HG03108 (cell line): ENCODE measurements at regions not wholly inside any gene's neighbourhood (a gene's known extent, or its start where the extent isn't known, plus 50 kb on each side); places are given as distances from the start of the nearest gene placed in this dataset.

ENCODE experiments used
- ATAC-seq: cut with Tn5 transposase; IDR thresholded peaks from one replicate; pipeline ENCODE4 v1.9.1; 2021; ENCODE audit warnings: moderate library complexity; ENCODE audit not compliant: unreplicated experiment

DNA sequence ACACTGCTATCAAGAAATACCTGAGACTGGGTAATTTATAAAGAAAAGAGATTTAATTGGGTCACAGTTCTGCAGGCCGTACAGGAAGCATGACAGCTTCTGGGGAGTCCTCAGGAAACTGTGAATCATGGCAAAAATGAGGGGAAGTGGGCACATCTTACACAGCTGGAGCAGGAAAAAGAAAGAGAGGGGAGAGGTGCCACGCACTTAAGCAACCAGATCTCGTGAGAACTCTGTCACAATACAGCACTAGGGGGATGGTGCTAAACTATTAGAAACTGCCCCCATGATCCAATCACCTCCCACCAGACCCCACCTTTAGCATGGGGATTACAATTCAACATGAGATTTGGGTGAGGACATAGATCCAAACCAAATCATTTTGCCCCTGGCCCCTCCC is 105.5 kb upstream of the CPLX2 start:
- no peak for ATAC-seq

DNA sequence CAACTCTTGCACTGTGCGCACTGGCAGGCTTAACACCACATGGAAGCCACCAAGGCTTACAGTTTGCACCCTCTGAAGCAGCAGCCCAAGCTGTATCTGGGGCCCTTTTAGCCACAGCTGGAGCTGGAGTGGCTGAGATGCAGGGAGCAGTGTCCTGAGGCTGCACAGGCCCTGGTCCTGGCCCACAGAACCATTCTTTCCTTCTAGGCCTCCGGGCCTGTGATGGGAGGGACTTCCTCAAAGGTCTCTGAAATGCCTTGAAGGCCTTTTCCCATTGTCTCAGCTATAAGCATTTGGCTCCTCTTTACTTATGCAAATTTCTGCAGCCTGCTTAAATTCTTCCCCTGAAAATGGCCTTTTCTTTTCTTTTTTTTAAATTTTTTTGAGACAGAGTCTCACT is 104.4 kb upstream of the CPLX2 start:
- no peak for ATAC-seq

DNA sequence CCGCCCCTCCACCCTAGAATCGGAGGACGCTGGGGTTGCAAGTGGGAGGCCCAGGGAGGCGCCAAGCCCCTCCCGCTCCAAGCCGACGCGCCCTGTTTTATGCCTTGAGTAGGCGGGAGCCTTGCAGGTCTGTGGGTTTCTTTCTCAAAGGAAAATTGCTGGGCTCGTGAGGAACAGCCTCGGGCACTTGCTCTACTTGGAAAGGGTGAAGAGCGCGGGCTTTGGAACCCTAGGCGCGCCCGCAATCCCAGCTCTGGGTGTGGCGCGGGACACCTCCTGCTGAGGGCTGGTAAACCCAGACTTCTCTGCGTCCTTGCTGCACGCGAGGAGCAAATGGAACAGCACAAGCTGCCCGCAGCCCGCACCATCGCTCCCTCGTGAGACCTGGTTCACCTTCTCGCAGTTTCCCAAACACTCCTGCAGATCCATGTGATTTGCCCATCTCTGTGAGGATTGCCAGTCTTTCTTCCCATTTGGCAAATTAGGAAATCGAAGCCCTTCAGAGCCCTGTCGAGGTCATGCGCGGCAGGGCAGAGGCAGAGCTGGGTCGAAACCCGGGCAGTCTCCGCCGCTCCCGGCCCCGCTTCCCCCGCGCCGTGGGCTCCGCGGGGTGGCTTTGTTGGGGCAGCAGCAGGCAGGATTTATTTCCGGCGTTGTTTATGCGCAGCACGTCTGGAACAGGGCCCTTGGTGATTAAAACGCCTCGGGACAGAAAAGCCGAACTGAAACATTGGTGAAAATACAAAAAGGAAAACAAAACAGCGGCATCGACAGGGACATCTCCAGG is 98.4 kb upstream of the CPLX2 start:
- no peak for ATAC-seq

DNA sequence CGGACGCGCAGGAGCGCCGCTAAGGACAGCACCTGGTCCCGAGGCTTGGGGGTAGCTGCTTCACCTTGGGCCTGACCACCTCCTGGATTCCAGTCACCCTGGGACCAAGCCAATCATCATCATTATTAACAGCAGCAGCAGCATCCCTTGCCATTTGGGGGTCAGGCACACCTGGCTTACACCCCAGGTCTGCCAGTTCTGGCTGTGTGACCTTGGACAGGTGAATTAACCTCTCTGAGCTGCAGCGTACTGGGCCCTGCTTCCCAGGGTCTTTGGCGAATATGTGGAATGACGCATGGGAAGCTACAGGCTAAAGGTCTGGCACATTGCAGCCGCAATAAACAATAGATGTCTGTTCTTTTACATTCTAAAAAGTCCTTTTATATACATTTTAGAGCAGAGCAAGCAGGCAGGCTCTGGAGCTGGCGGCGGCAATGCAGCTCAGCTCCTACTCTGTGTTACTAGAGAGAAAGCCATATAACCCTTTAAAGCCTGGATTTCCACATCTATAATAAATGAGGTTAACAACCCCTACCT is 97.8 kb upstream of the CPLX2 start:
- ATAC-seq, result no peak

DNA sequence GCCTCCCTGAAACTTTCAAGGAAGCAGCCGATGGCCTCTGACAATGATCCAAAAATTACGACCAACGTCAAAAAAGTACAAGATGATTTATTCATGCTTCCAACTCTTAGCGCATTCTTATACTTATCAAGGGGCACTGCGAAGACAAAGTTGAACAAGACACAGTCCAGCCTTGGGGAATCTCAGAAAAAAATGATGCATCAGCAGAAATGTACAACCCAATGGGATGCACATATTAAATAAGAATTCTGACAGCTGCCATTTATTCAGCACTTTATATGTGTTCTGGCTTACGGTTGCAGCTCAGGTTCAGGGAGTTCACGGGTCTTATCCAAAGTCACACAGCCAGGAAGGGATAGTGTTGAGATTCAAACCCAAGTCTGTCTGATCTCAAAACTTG is 96.0 kb upstream of the CPLX2 start:
- ATAC-seq, result no peak

DNA sequence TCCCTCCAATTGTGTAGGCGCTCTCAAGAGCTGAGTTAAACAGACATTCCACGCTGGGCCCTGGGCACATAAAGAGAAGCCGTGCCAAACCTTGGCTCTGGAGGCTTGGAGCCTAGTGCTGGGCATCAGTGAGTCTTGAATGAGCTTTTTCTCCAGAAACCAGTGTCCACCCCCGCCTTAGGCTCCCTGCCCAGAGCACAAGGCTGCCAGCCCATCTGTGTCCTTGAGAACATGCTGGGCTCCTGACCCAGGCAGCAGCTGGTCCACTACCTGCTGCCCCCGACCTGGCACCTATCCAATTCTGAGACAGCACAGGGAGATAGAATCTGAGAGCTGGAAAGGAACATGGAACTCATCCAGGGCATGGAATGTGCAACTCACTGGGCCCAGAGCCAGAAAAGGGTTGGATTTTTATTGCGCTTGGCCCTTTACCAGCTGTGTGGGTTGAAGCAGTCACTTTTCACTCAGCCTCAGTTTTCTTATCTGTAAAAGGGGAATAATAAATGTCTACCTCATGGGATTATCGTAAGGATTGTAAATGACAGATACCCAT is 92.4 kb upstream of the CPLX2 start:
- no peak for ATAC-seq

DNA sequence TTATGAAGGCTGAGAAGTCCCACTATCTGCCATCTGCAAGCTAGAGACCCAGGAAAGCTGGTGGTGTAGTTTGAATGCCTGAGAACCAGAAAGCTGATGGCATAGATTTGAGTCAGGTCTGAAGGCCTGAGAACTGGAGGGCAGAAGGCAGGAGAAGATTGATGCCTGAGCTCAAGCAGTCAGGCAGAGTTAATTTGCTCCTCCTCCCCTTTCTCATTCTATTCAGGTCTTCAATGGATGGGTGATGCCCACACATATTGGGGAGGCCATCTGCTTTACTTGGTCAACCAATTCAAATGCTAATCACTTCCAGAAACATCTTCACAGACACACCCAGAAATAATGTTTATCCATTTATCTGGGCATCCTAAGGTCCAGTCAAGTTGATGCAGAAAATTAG is 87.6 kb upstream of the CPLX2 start:
- no peak for ATAC-seq

DNA sequence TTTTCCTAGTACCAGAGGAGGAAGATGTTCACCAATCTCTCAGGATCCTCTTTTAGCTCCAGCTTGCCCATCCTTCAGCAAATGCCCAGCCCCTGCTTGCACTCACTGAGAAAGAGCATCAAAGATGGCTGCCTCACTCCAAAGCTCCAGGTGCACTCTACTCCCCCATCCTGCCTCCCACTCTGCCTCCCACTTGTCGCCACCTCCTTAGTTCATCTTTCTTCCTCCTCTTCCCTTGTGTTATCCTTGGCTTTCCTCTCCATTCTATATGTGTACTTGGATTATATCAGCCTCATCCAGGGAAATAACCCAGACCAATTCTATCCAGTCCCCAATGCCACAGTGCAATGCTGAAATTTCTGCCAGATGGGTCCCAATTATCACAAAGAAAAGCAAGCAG is 87.1 kb upstream of the CPLX2 start:
- ATAC-seq, result no peak

DNA sequence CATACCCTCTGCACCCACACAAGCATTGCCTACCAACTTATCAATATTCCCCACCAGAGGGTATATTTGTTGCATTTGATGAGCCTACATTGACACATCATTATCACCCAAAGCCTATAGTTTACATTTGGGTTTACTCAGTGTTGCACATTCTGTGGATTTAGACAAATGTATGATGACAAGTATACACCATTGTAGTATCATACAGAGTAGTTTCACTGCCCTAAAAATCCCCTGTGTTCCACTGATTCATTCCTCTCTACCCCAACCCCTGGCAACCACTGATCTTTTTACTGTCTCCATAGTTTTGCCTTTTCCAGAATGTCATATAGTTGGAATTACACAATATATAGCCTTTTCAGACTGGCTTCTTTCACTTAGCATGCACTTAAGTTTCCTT is 85.7 kb upstream of the CPLX2 start:
- ATAC-seq, result no peak

DNA sequence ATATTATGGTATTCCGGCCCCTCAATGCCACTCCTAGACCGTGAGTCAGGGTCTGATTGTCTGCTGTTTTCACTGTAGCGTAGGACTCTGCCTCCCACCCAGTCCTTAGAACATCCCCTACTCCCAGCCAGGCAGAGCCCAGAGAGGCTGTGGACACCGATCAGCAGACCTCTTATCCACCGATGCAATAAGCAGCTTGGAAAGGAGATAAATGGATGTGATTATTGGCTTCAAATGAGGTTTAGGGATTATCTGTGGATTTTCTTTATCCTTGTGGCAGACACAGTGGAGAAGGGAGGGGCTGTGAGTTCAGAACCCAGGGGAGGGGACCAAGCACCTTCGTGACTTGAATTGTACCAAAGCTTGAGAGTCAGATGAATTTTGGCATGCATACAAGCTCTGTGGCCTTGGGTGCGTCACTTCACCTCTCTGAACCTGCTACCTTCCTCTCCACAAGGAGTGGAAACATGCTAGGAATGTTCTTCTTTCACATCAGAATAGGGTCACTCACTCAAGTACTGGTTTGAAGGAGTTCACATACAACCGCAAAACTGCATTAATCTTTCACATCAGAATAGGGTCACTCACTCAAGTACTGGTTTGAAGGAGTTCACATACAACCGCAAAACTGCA is 83.1 kb upstream of the CPLX2 start:
- ATAC-seq, result no peak

DNA sequence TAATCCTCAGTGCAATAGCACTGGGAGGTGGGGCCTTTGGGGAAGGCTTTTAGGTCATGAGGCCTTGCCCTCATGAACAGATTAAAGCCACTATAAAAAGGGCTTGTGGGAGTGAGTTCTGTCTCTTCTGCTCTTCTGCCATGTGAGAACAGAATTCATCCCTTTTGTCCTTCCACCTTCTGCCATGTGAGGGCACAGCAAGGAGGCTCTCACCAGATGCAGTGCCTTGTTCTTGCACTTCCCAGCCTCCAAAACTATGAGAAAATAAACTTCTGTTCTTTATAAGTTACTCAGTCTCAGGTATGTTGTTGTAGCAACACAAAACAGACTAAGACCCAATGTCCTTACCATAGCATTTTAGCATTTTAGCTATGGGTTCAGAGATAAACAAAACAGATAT is 81.7 kb upstream of the CPLX2 start:
- ATAC-seq, result no peak

DNA sequence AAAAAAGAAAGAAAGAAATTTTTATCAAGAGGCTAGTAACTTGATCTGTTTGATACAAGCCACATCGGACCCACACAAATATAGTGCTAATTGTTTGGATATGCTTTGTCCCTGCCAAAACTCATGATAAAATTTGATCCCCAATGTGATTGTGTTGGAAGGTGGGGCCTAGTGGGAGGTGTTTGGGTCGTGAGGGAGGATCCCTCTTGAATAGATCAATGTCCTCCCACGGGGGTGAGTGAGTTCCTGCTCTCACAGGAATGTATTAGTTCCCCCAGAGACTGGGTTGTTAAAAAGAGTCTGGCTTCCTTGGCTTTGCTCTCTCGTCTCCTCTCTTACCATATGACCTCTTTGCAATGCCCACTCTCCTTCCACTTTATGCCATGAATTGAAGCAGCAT is 80.6 kb upstream of the CPLX2 start:
- ATAC-seq, result no peak

DNA sequence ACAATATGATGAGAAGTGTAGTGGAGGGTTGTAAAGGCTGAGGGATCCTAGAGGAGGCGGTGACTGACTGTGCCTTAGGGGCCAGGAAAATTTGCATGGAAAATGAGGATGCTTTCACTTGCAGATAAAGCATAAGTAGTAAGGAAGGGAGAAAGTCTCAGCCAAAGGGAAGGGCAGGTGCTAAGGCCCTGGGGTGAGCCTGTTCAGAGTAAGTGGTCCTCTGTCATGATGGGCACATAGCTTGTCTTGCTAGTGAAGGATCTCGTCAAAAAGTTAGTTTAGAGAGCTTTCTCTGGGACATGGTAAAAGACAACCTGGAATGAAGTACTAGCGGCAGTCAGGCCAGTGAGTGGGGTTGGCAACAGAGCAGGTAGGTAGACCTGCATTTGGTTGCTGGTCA is 75.4 kb upstream of the CPLX2 start:
- ATAC-seq, result no peak

DNA sequence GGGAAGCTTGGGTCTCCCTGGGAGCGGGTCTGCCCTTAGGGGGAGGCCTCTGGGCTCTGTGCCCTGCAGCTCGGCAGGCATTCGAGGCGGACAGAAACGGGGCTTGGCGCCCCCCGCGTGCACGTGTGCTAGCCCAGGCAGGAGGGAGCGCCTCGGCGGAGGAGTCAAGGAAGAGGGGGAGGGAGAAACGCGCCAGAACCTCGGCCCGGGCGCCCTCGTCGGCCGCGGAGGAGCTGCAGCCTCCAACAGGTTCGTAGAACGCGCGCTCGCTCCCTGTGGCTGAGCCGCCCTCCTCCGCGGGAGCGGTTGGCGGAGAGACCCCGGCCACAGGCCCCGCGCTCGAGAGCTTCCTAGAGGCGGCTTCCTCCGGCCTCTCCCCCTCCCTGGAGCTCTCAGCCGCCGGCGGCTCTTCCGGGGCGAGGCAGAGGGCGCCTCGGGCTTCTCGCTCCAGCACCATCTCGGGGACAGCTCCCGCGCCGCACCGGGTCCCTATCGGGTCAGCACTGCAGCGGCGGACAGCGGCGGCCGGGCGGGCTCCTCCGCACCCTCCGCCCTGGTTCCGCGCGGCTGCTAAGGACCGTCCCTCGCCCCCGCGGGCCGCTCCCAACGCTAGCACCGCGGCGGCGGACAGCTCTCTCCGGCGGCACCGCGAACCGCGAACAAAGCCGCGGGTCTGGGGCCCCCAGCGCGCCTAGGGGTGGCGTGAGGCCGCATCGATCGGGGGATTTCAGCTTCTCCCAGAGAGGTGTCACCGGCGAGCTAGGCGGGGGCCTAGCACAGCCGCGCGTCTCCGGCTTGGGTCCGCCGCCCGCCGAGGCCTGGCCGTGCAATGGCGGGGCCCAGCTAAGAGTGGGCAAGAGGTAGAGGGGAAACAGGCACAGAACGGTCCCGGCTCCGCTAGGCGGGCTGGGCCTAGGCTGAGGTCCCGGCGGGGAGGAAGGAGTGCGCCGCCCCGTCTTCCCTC is 74.6 kb upstream of the CPLX2 start:
- peak; percentile 88 for ATAC-seq

DNA sequence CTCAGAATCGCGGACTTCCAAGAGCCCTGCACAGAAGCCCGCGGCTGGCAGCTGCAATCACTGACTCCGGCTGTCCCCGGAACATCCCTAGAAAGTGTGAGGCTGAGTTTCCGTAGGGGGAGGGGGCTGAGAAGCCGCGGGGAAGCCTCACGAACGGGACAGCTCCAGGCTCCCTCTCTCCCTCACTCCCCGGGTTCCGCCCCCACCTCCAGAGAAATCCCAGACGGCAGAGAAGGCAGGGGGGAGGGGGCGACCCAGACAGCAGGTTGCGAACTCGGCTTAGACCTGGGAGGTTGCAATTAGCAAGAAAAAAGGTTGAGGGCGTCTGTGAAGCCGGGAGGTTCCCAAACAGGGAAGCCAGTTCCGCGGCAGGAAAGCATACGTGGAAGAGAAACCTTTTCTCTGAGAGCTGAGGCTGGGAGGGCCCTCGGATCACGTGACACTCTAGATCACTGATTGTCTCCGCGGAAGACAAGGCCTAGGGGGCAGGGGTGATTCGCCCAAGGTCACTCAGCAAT is 73.8 kb upstream of the CPLX2 start:
- no peak for ATAC-seq

DNA sequence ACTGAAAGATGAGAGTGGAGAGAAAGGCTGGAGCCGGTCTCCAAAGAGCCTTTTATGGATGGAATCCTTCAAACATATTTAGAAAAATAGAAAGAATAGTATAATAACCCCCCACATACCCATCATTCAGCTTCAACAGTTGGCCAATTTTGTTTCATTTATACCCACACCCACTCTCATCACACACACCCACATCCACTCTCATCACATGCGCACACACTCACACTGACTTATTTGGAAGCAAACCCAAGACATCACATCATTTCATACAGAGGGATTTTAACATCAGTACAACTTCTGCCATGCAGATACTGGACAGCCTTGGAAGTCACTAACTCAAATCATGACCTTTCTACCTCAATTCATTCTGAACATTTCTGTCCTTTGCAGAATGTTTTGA is 72.8 kb upstream of the CPLX2 start:
- ATAC-seq, result no peak

DNA sequence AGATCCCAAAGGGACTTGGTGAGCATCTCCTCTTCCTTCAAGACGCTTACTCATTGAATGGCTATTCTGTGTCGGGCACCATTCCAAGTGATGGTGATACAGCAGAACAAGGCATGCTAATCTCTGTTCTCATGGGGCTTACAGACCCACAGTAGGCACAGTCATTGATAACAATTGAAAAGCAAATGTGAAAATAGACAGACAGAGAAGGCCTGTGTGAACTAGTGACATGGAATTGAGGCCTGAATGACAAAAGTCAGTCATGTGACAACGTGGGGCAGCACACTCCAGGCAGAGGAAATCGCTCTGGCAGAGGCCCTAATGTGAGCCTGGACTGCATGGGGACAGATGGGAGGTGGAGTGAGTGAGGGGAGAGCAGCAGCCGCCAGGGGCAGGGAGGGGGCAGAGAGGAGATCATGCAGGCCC is 70.7 kb upstream of the CPLX2 start:
- ATAC-seq, result no peak

DNA sequence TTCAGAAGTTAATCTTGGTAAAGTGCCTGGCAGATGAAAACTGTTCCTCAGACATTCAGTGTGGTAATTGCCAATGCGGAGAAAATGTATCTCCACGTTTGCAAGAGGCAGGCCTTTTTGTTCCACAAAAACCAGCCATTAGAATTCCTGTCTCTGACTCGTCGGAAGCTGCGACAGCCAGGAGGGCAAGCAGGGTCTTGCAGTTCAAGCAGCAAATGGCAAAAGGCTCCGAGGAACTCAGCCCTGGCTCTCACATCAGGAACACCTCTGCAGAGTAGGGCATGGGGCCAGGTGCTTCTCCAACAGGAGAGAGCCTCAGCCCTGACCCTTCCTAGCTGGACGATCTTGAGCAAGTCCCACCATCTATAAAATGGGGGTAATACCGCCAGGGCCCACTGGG is 69.0 kb upstream of the CPLX2 start:
- ATAC-seq, result no peak

DNA sequence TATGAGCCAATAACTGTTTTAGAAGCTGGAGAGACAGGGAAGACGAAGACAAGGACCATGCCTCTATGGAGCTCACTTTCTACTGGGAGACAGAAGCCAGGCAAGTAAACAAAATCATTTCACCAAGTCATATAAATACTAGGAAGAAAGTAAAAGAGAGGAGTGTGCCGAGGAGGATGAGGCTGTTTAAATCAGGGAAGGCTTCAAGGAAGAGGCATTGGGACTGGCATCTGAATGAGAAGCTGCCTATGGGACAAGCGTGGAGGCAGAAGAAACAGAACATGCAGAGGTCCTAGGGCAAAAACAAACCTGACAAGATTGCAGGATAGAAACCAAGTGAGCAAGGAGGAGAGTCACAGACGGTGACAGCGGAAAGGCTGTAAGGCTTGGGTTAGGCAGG is 68.1 kb upstream of the CPLX2 start:
- ATAC-seq, result no peak

DNA sequence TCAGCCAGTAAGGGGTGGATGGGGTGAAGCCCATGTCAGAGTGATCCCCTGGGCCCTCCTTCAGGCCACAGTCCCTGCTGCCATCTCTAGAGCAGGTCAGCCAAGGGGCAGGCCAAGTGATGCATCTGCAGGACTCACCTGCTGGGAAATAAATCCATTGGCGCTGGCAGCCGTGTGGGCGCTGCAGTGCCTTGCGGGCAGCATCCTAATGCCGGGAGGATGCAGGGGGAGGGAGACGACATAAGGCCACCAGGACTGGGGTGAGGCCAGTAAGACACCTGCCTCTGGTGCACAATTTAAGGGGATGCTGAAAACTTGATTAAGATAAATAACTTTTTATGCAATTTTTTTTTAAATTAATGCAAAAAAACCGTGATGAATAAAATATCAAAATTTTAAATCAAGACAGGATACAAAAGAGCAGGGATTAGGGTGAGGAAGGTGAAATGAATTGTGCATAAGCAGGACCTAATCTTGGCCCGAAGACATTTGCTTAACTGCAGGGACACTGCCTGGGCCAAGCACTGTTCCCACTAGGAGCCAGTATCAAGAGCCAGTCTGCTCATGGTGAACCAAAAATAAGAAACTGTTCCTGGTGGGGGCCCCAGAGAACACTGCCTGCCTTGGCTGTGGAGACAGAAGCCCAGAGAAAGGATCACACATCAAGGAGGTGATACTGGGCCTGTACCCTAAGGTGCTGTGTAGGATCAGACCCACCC is 67.5 kb upstream of the CPLX2 start:
- ATAC-seq, result no peak
